8988T (cell line): ENCODE measurements at regions not wholly inside any gene's neighbourhood (a gene's known extent, or its start where the extent isn't known, plus 50 kb on each side); places are given as distances from the start of the nearest gene placed in this dataset.
"Not testable (repeated sequence)": the region's sequence is repeated elsewhere in the genome, so short reads cannot be mapped to it uniquely, and the experiment has no call there.

ENCODE experiments used
- DNase-seq: peaks from one replicate; pipeline ENCODE4 v3.0.0; 2011

DNA sequence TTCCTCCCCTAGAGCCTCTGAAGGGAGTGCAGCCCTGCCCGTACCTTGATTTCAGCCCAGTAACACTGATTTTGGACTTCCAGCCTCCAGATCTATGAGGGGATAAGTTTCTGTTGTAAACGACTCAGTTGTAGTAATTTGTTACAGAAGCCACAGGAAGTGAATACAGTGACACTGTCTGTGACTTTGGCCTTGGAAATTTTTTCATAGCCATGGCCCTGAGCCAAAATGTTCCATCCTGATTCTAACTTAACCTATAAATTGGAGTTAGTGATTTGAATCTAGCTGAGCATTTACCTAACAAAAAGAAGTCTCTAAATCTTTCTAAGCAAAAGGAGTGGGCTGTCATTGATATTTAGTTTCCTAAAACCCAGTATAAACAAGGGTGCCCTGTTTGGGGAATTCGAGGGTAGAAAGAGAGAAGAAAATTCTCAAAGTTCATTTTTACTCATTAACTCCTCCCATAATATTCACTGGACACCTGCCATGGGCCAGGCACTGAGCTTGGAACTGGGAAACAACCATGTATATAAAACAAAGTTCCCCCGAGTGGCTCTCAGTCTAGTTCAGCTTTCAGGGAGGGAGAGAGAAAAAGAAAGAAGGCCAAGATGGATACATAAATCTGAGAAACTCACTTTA is 162.3 kb downstream of the SKIDA1 start:
- DNase-seq = no peak

DNA sequence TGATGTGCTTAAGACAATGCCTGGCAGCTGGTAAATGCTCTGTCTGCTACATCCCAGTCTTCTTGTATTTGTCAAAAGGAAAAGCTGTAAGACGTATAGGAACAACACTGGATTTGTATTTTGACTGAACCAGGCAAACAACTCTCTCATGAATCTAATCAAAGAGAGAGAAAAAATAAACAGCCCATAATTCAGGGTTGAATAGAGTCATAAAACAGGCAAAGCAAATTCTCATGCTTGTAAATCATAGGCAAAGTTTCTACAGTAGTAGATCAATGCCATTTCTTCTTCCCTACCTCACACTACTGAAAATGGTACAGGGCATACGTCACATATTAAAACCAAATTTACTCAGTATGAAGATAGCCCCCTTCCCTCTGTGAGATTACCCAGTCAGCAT is 166.3 kb downstream of the SKIDA1 start:
- no peak for DNase-seq

- no peak for DNase-seq
Measured at GRCh38 chr10:21355591-21356011, 169.9 kb downstream of the SKIDA1 start.

GRCh38 chr10:21352886-21353285 is 172.6 kb downstream of the SKIDA1 start:
- DNase-seq = no peak

GRCh38 chr10:21351594-21351993 is 173.9 kb downstream of the SKIDA1 start:
- not testable (repeated sequence) for DNase-seq

DNA sequence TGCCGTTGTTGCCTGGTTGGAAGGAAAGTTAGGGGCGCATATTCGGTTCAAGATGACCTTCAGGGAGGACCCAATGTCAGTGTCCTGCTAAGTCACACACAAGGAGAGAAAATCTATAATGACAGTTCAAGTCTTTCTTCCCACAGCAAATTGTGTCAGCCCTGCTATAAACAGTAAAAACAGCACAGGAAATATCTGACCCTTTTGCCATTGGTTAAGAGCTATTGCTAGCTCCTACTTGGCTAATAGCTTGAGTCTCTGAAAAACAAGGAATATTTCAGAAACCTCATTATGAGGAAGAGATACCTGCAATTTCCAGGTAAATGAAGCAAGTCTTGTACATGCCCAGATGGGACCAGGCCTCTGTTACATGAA is 175.6 kb downstream of the SKIDA1 start:
- no peak for DNase-seq

- DNase-seq = no peak
Measured at GRCh38 chr10:21347785-21348170, 177.7 kb downstream of the SKIDA1 start.

- no peak for DNase-seq
Measured at GRCh38 chr10:21347043-21347784, 178.3 kb downstream of the SKIDA1 start.

DNA sequence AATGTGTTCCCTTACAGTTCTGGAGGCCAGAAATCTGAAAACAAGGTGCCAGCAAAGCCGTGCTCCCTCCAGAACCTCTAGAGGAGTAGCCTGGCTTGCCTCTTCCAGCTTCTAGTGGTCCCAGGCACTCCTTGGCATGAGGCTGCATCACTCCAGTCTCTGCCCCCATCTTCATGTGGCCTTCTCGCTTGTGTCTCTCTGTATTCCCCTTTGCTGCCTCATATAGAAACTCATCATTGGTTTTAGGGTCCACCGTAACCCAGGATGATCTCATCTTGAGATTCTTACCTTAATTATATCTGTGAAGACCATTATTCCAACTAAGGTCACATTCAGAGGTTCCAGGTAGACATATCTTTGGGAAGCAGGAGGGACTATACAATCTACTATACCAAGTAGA is 182.4 kb downstream of the SKIDA1 start:
- no peak for DNase-seq

DNA sequence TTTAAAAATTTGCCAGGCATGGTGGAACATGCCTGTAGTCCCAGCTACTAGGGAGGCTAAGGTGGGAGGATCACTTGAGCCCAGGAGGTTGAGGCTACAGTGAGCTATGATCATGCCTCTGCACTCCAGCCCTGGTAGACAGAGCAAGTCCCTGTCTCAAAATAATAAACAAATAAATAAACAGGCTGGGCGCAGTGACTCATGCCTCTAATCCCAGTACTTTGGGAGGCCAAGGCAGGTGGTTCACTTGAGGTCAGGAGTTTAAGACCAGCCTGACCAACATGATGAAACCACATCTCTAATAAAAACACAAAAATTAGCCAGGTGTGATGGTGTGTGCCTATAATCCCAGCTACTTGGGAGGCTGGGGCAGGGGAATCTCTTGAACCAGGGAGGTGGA is 183.0 kb downstream of the SKIDA1 start:
- DNase-seq = not testable (repeated sequence)

GRCh38 chr10:21340331-21340730 is 185.2 kb downstream of the SKIDA1 start:
- no peak for DNase-seq

GRCh38 chr10:21337171-21337792 is 188.2 kb downstream of the SKIDA1 start:
- no peak for DNase-seq

DNA sequence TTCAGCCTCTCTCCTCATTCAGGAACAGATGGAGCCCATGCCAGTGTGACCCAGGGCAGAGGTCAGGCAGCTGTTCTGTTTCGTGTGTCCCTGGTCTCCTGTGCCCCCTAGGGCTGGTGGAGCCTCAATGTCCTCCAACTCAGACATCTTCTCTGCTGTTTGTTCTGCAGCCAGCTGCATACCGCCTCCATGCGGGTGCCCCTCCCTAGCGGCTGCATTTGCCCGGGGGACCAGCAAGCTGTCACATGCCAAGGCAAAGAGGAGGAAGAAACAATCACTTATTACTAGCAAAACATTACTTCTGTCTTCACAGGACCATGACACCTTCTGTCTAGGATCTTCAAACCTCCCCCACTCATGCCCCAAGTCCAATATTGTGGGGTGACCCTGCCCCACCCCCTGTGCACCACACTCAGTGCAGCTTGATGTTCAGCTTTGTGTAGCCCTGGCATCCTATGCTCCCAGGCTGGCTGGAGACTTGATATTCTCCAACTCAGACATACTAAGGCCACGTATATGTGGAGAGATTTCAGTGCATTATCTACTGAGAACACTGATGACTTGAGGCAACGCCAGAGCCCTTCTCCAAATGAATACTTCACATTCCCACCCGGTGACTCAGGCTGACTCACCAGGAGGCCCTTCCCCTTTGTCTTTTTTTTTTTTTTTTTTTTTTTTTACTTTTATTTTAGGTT is 188.9 kb downstream of the SKIDA1 start:
- DNase-seq = peak; percentile 45

- DNase-seq = no peak
Measured at GRCh38 chr10:21334891-21335696, 190.4 kb downstream of the SKIDA1 start.

DNA sequence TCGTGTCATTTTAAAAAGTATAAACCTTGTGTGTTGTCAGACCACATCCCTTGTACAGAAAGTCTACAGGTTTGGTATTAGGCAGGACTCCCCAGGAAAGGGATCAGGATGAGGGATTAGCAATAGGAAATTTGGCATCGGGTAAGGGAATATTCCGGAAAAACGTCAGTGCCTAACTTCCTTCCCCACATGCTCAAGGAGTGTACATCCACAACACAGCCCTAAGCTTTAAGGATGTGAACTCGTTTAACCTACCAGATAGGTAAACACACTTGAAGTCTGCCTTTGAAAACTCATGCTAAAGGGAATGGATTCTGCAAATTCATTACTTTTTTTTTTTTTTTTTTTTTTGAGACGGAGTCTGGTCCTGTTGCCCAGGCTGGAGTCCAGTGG is 194.9 kb downstream of the SKIDA1 start:
- DNase-seq = no peak

GRCh38 chr10:21329995-21330627 is 195.4 kb downstream of the SKIDA1 start:
- no peak for DNase-seq

- no peak for DNase-seq
Measured at GRCh38 chr10:21327289-21327993, 198.0 kb downstream of the SKIDA1 start.

GRCh38 chr10:21326594-21327288 is 198.7 kb downstream of the SKIDA1 start:
- no peak for DNase-seq

GRCh38 chr10:21318540-21319167 is 206.8 kb downstream of the SKIDA1 start:
- DNase-seq = no peak

DNA sequence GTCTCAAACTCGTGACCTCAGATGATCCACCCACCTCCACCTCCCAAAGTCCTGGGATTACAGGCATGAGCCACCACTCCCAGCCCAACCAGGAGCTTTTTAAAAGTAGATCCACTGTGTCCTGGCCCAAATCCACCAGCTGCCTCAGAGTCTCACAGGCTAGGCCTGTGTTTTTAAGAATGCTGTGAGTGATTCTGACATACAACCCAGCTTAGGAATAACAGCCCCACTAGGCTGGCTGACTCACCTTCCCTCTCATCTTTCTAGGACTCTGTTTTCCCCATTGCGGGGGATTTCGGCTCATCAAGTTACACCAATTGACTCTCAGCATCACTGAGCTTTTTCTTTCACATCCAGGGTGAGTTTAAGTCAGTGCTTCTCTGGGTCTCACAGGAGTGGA is 207.6 kb downstream of the SKIDA1 start:
- no peak for DNase-seq
